ENCODE measurements at regions not wholly inside any gene's neighbourhood (a gene's known extent, or its start where the extent isn't known, plus 50 kb on each side); places are given as distances from the start of the nearest gene placed in this dataset.
A peak's percentile ranks its signal among the peaks of the same experiment; 100 is the strongest.
"Not testable (repeated sequence)": the region's sequence is repeated elsewhere in the genome, so short reads cannot be mapped to it uniquely, and the experiment has no call there.

GRCh38 chr10:18735711-18736110 is 76.5 kb downstream of the ARL5B start:
- DNase-seq: no peak

DNA sequence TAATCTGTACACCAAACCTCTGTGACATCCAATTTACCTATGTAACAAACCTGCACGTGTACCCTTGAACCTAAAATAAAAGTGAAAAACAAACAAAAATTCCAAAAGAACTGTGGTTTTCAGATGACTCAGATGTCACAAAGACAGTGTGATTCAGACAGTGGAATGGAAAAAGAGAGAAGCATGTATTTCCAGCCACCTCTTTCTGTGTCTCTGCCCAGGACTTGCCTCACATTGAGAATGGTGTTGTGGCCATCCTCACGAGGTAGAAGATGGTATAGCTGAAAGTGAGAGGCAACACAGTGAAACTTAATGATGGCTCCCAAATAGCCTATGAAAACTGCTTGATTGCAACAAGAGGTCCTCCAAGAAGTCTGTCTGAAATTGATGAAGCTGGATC is 78.0 kb downstream of the ARL5B start:
- DNase-seq: no peak

DNA sequence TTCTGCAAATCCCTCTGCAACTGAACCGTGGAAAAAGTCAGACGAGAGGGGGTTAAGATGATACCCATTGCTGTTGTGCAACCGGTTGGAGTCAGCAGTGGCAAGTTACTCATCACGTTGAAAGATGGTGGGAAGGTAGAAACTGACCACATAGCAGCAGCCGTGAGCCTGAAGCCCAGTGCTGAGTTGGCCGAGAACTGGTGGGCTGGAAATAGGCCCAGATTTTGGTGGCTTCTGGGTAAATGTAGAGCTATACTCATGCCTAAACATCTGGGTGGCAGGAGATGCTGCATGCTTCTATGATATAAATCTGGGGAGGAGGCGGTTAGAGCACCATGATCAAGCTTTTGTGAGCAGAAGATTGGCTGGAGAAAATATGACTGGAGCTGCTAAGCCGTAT is 78.6 kb downstream of the ARL5B start:
- DNase-seq: no peak

DNA sequence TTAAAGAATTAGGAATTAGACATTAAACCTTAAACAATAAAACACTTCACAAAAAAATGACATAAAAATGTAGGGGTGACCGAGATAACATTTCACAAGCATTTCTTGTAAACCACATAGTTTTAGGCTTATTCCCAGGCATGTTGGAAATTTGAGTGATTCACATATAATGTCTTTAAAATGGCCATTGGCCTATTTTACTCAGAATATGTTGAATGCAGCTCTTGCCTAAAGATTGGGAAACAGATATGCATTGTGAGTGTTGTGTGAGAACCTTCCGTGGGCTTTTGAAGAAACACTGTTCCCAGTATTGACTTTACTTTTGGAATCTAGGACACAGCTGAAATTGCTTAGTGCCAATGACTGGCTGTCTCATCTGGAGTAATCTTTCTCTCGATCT is 79.6 kb downstream of the ARL5B start:
- no peak for DNase-seq

DNA sequence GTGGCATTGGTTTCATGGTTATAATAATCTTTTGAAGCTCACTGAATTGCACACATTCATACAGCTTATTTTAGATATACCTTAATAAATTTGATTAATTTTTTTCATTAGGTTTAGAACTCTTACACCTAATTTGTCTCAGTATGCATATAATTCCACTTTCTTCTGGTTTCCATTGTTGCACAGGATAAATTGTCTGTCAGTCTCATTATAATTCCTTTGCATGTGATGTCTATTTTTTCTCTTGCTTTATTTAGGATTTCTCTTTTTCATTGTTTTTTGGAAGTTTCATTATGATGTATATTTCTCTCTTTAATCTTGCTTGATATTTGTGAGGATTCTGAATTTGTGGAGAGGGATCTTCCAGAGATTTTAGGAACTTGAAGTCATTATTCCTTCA is 84.7 kb downstream of the ARL5B start:
- DNase-seq: no peak

- DNase-seq: peak in 1 of 2 experiments; percentile 21
Measured at GRCh38 chr10:18753312-18753895, 94.2 kb downstream of the ARL5B start.

DNA sequence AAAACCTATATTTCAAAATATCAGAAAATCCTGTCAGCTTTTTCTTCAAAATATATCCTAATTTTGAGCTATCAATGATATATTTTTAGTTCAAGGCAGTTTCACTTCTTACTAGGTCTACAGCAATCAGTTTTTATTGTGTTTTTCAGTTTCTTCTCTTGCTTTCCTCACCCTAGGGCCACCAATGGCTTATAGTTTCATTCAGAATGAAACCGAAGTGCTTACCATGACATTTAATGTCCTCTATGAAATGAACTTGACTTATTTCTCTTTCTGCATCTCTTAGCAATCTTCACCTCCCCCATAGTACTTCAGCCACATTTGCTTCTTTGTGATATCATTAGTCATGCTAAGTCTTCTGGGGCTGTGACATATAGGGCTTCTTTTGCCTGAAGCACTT is 100.3 kb downstream of the ARL5B start:
- no peak for DNase-seq

- DNase-seq: no peak
Measured at GRCh38 chr10:18760836-18761235, 101.6 kb downstream of the ARL5B start.

- no peak for DNase-seq
Measured at GRCh38 chr10:18767981-18768380, 108.8 kb downstream of the ARL5B start.

GRCh38 chr10:18773180-18773579 is 113.9 kb downstream of the ARL5B start:
- no peak for DNase-seq

DNA sequence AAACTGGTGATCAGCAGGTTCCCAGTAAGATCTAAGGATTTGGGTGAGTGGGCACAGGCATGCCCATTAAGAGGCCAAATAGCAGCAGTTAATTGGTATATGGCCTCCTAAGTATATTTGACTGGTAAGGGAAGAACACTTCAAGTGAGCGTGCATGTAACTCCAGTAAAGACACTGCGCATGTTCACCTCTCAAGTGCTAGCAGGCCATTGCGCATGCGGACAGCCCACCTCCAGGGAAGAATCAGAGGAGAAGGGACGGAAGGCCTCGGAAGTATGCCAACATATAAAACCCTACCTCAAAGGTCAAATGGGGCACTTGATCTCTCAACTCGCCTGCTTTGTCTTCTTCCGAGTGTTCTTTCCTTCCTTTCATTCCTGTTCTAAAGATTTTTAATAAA is 118.0 kb downstream of the ARL5B start:
- DNase-seq: no peak

GRCh38 chr10:18786478-18786877 is 127.2 kb downstream of the ARL5B start:
- DNase-seq: no peak

DNA sequence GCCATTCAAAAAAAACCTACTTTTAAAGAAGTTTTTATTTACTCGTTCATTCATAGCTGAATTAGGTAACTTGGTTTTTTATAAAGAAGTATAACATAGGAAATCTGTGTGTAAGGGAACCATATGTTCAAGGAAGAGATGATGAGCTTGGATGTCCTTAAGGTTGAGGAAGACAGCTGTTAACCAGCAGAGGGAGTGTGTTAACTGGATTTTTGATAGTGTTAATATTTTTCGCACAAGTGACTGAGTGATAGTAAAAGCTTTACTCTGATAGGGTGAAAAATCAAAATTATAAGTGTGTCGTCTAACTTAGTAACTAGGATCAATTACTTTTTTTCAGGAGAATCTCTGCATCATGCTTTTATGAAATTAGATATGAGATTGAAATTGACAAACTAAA is 134.7 kb downstream of the ARL5B start:
- DNase-seq: peak in 1 of 2 experiments; percentile 17

GRCh38 chr10:18795549-18795948 is 136.3 kb downstream of the ARL5B start:
- no peak for DNase-seq

GRCh38 chr10:18797286-18797685 is 138.1 kb downstream of the ARL5B start:
- no peak for DNase-seq

GRCh38 chr10:18822156-18822555 is 162.9 kb downstream of the ARL5B start:
- no peak for DNase-seq

- peak; percentile 14 to 78 for DNase-seq
Measured at GRCh38 chr10:18829259-18829658, 170.0 kb downstream of the ARL5B start.

DNA sequence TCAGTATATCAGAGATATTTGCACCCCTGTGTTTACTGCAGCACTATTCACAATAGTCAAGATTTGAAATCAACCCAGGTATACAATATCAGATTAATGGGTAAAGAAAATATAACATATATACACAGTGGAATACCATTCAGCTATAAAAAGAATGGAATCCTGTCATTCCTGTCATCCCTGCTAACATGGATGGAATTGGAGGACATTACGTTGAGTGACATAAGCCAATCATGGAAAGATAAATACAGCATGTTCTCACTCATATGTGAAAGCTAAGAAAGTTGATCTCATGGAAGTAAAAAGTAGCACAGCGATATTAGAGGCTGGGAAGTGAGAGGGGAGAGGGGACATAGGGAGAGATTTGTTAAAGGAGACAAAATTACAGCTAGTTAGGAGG is 171.0 kb downstream of the ARL5B start:
- no peak for DNase-seq

DNA sequence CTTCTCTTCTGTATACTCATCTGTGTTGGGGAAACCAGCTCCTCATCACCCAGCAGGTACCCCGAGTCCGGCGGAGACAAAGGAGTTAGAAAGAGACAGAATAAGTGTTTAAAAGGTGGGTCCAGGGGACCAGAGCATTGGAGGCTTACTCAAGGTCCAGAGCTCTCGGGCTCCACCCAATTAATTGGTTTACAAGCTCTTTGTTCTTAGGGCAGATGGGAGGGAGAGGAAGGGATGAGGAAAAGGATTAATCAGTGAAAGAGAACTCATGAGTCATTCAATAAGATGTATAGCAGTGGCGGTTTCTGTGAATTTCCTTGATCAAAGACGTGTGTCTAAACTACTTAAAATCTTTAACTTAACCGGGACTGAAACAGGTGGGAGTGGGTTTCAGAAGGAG is 192.0 kb upstream of the MALRD1 start:
- not testable (repeated sequence) for DNase-seq

DNA sequence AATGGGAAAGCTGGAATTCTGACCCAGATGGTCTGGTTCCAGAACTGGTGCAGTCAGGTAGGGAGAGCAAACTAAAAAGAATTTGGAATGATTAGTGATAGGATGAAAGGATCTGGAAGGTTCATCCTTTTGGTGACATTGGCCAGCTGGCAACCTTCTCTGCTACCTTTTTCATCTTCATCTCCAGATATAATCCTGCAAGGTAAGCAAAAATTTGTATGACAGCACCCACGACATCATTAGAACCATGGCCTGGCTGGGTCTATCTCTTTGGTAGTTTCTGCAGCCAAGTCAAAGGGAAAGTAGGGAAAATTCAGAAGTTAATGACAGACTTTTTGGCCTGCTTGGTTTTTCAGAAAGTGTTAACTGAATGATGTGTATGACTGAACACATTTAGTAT is 188.9 kb upstream of the MALRD1 start:
- DNase-seq: no peak

DNA sequence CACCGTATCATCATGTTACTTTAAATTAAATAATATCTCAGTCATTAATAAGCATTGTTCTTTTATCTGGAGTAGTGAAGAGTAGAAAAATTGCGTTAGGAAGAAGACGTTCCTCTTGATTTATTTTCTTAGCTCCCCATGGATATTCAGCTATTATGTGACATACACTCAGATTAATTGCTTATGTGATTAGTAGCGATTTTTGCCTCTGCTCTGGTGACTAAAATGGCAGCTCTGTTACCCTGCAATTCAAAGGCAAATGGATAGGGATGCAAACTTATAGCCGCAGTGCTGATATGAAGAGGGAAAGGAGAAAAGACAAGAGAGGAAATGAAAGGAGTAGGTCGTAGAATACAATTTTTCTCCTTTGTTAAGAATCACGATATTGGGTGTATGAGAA is 188.4 kb upstream of the MALRD1 start:
- no peak for DNase-seq

- no peak for DNase-seq
Measured at GRCh38 chr10:18860631-18861240, 187.9 kb upstream of the MALRD1 start.

- no peak for DNase-seq
Measured at GRCh38 chr10:18861382-18861781, 187.2 kb upstream of the MALRD1 start.

- no peak for DNase-seq
Measured at GRCh38 chr10:18866852-18867251, 181.7 kb upstream of the MALRD1 start.

GRCh38 chr10:18868919-18869318 is 179.7 kb upstream of the MALRD1 start:
- DNase-seq: no peak

Data from NCI-H2081 (cell line).